Left cardiac atrium (tissue), 4 donors: ENCODE measurements at regions not wholly inside any gene's neighbourhood (a gene's known extent, or its start where the extent isn't known, plus 50 kb on each side); places are given as distances from the start of the nearest gene placed in this dataset.

ENCODE experiments used
- ATAC-seq, 2 donors: fragments of 200-7000 bp; cut with Tn5 transposase; one replicate each; pipeline ENCODE4 v1.9.1; 2020; ENCODE audit warnings: mild to moderate bottlenecking in 2 of 2, moderate library complexity in 2 of 2
- DNase-seq: peaks from one replicate; pipeline ENCODE4 v3.0.0-alpha.2; 2020
- intact Hi-C, 2 donors: fragments of 100-400 bp; cut with DNase I; formaldehyde crosslinking; loops; one replicate each; pipeline versions ENCODE4 v1.14.1 to v1.15.1; 2022 to 2023
- donor health status: DM: no; HTN: yes; CAD: no.
- donor health status: DM: no; HTN: yes; CAD: no; lungs with severe emphysema.
- donor health status: DM: yes; HTN: yes; CAD: no.
- donor health status: Dilated cardiomyopathy.

- intact Hi-C loops: no loop called here
- ATAC-seq: peak; percentile 82 to 90
- no peak for DNase-seq
Observed at GRCh38 chr3:30354513-30354912, 251.9 kb upstream of the TGFBR2 start.

- ATAC-seq: no peak
- intact Hi-C loops: no loop called here
Observed at GRCh38 chr3:30354972-30355371, 251.4 kb upstream of the TGFBR2 start.

GRCh38 chr3:30355622-30356021 is 250.8 kb upstream of the TGFBR2 start:
- intact Hi-C loops: no loop called here
- DNase-seq (no peak), ATAC-seq (no peak)

More at GRCh38 chr3:30354972-30355371, 251.4 kb upstream of the TGFBR2 start:
- DNase-seq: no peak

- ATAC-seq (no peak), DNase-seq (no peak)
- intact Hi-C loops: no loop called here
Observed at GRCh38 chr3:30356866-30357753, 249.3 kb upstream of the TGFBR2 start.

- DNase-seq: no peak
- ATAC-seq: no peak
- intact Hi-C loops: no loop called here
Observed at GRCh38 chr3:30357897-30358296, 248.5 kb upstream of the TGFBR2 start.

- intact Hi-C loops: no loop called here
- no peak for DNase-seq
- no peak for ATAC-seq
Observed at GRCh38 chr3:30358871-30359270, 247.5 kb upstream of the TGFBR2 start.

GRCh38 chr3:30368978-30369377 is 237.4 kb upstream of the TGFBR2 start:
- ATAC-seq (peak in 1 of 2 donors; percentile 50), DNase-seq (no peak)
- intact Hi-C loops: no loop called here

- intact Hi-C loops: no loop called here
- ATAC-seq (peak in 1 of 2 donors; percentile 62), DNase-seq (no peak)
Observed at GRCh38 chr3:30370681-30371271, 235.6 kb upstream of the TGFBR2 start.

- DNase-seq: no peak
- intact Hi-C loops: no loop called here
- ATAC-seq: peak; percentile 70 to 78
Observed at GRCh38 chr3:30372837-30373236, 233.6 kb upstream of the TGFBR2 start.

GRCh38 chr3:30384546-30385072 is 221.8 kb upstream of the TGFBR2 start:
- no peak for ATAC-seq
- no peak for DNase-seq
- intact Hi-C loops: no loop called here

- intact Hi-C loops: loop anchor here in 1 of 2 donors (5.0 kb wide), 1 partner anchor 71 kb away; no protein-coding TSS in a partner anchor
- DNase-seq (no peak), ATAC-seq (no peak)
Observed at GRCh38 chr3:30393079-30393478, 213.3 kb upstream of the TGFBR2 start.

- DNase-seq (no peak), ATAC-seq (peak; percentile 60 to 78)
- intact Hi-C loops: no loop called here
Observed at GRCh38 chr3:30397030-30397429, 209.4 kb upstream of the TGFBR2 start.

- DNase-seq (no peak), ATAC-seq (no peak)
- intact Hi-C loops: no loop called here
Observed at GRCh38 chr3:30399394-30400181, 206.8 kb upstream of the TGFBR2 start.

GRCh38 chr3:30400926-30401325 is 205.5 kb upstream of the TGFBR2 start:
- ATAC-seq: no peak
- DNase-seq: no peak
- intact Hi-C loops: no loop called here

- intact Hi-C loops: no loop called here
- DNase-seq (no peak), ATAC-seq (peak; percentile 30 to 39)
Observed at GRCh38 chr3:30401971-30402370, 204.4 kb upstream of the TGFBR2 start.

GRCh38 chr3:30407651-30408050 is 198.8 kb upstream of the TGFBR2 start:
- ATAC-seq (no peak), DNase-seq (no peak)
- intact Hi-C loops: no loop called here

GRCh38 chr3:30408105-30408557 is 198.3 kb upstream of the TGFBR2 start:
- intact Hi-C loops: no loop called here
- no peak for DNase-seq
- no peak for ATAC-seq

GRCh38 chr3:30418443-30418842 is 188.0 kb upstream of the TGFBR2 start:
- ATAC-seq (no peak), DNase-seq (no peak)
- intact Hi-C loops: no loop called here

- intact Hi-C loops: loop anchor here in 1 of 2 donors (10.0 kb wide), 1 partner anchor 76 kb away; no protein-coding TSS in a partner anchor
- DNase-seq (no peak), ATAC-seq (no peak)
Observed at GRCh38 chr3:30421266-30421665, 185.1 kb upstream of the TGFBR2 start.
